ENCODE measurements at regions not wholly inside any gene's neighbourhood (a gene's known extent, or its start where the extent isn't known, plus 50 kb on each side); places are given as distances from the start of the nearest gene placed in this dataset.

- TF ChIP-seq SRF (IDR thresholded peaks at IDR 0.05; ENCODE audit: low read depth, low read length) (no peak), CTBP2 (IDR thresholded peaks at IDR 0.05; ENCODE audit: borderline replicate concordance, insufficient read depth, insufficient read length, low read length) (no peak), FOSL1 (IDR thresholded peaks at IDR 0.05; ENCODE audit: insufficient read depth, low read depth, low read length) (no peak), EZH2 (IDR thresholded peaks at IDR 0.05; ENCODE audit: low read depth, low read length, severe bottlenecking) (no peak), JUND (IDR thresholded peaks at IDR 0.05; ENCODE audit: low read length) (no peak)
These were observed 239.7 kb upstream of the SEMA3D start (continued) for GRCh38 chr7:85426487-85426960.

All from H1 (cell line).